Stromal cell of bone marrow (primary cell): ENCODE measurements at regions not wholly inside any gene's neighbourhood (a gene's known extent, or its start where the extent isn't known, plus 50 kb on each side); places are given as distances from the start of the nearest gene placed in this dataset.
"Not testable (repeated sequence)": the region's sequence is repeated elsewhere in the genome, so short reads cannot be mapped to it uniquely, and the experiment has no call there.

Source experiments
- DNase-seq: peaks from one replicate; pipeline ENCODE4 v3.0.0-alpha.2; 2012; ENCODE audit warnings: low read depth

GRCh38 chr2:91742973-91743490 is 3051.6 kb downstream of the RPIA start:
- DNase-seq = not testable (repeated sequence)

GRCh38 chr2:91743910-91744309 is 3052.4 kb downstream of the RPIA start:
- DNase-seq = not testable (repeated sequence)

DNA sequence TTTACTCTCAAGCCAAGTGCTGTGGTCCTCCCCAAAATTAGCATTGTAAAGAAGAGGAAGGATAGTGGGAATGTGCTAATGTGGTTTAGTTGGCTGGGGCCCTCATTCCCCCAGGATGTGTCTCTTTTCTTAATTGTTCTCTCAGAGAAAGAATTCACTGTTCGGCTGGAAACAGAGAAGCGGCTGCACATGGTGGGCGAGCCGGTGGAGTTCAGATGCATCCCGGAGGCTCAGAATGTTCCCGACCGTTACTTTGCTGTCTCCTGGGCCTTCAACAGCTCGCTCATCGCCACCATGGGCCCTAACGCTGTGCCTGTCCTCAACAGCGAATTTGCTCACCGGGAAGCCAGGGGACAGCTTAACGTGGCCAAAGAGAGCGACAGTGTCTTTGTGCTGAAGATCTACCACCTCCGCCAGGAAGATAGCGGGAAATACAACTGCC is 3053.2 kb downstream of the RPIA start:
- not testable (repeated sequence) for DNase-seq

- DNase-seq = no peak
These were observed 3057.4 kb downstream of the RPIA start for GRCh38 chr2:91748902-91749301.

DNA sequence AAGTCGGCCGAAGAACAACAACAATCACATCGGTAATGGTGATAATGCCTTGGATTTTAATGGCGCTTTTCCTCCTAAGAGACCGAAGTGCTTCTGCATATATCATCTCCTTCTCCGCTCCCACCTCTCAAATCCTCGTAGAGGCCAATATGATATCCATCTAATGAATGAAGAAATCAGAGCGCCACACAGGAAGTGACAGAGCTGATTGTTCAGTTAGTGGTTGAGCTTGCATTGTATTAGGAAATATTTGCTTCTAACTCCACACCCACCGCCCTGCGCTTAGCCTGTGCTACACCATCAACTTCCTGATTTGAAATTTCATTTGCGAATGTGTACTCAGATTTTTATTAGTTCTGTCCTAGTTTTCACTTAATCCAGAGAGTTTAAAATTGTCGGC is 3058.2 kb downstream of the RPIA start:
- DNase-seq = not testable (repeated sequence)

GRCh38 chr2:91759361-91759941 is 3068.0 kb downstream of the RPIA start:
- not testable (repeated sequence) for DNase-seq

GRCh38 chr2:91760672-91761071 is 3069.2 kb downstream of the RPIA start:
- DNase-seq = not testable (repeated sequence)

- DNase-seq = not testable (repeated sequence)
These were observed 3070.8 kb downstream of the RPIA start for GRCh38 chr2:91762312-91762711.

GRCh38 chr2:91763710-91764109 is 3072.2 kb downstream of the RPIA start:
- not testable (repeated sequence) for DNase-seq

DNA sequence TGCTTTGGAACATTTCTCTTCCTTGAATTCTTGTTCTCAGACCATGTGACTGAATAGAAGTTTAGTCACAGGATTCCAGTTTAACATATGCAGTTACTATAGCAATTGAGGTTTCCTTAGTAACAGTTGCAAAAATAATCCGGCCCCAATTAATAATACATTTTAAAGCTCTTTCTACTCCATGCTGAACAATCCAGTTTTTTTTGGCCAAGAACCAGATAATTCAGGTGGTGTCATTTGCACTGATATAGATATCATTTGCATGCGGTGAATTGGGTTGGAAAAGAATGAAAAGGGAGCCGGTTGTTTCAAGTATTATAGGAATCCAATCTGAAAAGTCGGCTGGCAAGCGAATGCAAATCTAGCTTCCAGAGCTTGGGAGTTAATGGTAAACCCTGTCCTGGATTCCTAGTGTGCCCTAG is 3073.1 kb downstream of the RPIA start:
- peak; percentile 14 for DNase-seq

GRCh38 chr2:91765018-91765754 is 3073.7 kb downstream of the RPIA start:
- DNase-seq = not testable (repeated sequence)

DNA sequence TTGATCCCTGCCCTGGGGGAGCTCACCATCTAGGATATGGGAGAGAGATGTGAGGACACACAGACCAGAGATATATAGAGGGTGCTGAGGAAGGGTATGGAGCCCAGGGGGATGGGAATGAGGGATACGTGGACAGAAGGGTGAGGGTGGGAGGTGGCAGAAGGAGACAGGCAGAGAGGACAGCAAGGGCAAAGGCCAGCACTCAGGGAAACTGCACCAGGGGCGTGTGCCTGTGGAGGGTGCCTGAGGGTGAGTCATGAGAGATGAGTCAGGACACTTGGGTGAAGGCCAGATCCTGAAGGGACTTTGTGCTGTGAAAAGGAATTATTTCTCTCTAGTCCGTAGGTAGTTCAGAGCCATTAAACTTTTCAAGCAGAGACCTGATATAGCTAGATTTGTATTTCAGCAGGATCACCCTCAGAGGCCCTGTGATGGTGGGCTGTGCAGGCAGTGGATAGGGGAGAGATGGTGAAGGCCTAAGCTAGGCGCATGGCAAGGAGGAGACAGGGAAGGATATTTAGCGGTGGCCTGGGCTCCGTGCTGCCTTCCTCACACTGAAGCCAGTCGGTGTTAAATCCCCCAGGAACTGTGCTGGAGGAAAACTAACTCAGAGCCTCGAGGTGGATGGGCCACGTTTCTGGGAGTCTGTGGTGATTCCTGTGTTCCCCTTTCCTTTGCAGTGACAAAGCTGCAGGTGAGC is 3075.0 kb downstream of the RPIA start:
- DNase-seq = peak; percentile 59

DNA sequence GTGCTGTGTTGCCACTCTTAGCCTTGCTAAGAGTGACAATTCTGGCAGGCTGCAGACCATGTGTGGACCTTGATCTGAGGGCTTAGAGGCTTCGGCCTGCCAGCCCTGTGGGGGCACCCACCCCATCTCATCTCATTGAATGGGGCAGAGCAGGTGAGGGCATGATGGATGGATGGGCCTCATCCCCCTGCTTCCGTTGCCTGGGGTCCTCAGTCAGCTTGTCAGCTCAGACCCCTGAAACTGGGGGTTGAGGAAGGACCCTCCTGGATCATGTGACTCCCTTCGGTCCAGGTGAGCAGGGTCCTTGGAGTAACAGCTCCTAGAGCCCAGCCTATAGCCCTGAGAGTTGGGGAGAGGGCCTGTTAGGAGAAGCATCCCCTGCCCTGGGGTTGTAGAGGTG is 3076.8 kb downstream of the RPIA start:
- not testable (repeated sequence) for DNase-seq

DNA sequence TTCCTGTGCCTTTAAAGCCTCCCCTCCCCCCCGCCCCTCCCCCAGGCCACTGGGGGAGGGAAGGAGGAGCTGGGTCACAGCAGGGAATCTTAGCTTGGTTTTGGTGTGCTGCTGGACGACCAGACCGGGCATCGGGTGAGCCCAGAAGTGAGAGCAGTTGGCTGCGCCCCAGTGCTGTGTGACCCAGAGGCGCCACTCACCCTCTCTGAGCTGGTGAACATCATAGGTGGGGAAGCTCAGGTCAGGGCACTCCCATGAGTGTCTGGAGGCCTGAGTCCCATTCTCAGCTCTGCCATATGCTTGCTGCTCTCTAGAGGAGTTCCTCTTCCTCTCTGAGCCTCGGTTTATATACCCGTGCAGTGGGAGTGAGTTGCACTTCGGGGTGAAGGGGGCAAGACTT is 3077.5 kb downstream of the RPIA start:
- DNase-seq = not testable (repeated sequence)

DNA sequence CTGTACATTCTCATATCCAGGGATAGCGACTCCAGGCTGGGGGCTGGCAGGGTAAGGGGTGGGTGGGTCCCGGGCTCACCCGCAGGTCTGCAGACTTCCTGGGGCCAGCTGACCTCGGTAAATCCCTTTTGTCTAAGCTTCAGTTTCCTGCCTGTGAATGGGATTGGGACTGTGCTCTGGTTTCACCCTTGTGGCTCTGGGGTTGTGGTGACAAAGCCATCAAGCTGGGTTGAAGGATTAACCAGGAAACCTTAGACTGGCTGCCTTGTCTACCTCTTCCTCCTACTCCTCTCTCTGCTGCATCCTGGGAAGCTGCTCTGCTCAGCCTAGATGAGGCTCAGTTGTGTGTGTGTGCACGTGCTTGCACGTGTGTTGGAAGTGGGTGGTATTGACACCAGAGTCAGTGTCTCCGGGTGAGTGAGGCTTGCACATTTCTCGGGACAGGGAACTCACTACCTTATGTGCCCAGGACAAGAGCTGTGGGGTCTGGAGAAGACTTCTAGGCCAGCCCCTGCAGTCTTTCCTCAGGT is 3078.6 kb downstream of the RPIA start:
- DNase-seq = not testable (repeated sequence)

GRCh38 chr2:91771604-91772003 is 3080.1 kb downstream of the RPIA start:
- not testable (repeated sequence) for DNase-seq

GRCh38 chr2:91772240-91772937 is 3080.9 kb downstream of the RPIA start:
- not testable (repeated sequence) for DNase-seq

DNA sequence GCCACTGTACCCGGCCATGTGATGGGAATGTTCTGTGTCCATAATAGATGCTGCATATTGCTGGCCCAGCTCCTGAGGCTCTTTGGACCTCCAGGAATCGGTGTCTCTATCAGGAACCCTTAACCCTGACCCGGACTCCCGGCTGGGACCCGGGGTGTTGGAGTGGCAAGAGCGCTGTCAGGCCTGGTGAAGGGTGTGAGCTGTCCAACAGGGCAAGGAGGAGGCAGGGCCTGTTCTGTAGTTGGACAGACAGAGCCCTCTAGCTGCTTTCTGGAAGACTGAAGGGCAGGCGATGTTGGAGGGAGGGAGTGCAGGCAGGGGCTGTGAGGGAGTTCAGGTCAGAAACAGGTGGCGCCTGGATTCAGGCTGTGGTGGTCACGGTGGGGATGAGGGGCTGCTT is 3082.3 kb downstream of the RPIA start:
- not testable (repeated sequence) for DNase-seq

GRCh38 chr2:91775193-91775592 is 3083.7 kb downstream of the RPIA start:
- not testable (repeated sequence) for DNase-seq

- DNase-seq = not testable (repeated sequence)
These were observed 3088.9 kb downstream of the RPIA start for GRCh38 chr2:91780324-91780723.

DNA sequence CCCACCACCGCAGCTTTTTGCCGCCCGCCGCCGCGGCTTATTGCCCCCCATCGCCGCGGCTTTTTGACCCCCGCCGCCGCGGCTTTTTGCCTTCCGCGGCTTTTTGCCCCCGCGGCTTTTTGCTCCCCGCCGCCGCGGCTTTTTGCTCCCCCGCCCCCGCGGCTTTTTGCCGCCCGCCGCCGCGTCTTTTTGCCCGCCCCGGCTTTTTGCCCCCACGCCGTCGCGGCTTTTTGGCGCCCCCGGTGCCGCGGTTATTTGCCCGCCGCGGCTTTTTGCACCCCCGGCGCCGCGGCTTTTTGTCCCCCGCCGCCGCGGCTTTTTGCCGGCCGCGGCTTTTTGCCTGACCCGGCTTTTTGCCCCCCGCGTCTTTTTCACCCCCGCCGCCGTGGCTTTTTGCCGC is 3061.8 kb upstream of the TEKT4 start:
- not testable (repeated sequence) for DNase-seq
